Inflammatory macrophage treated with lipopolysaccharide for 4 hours (primary cell): ENCODE measurements at regions not wholly inside any gene's neighbourhood (a gene's known extent, or its start where the extent isn't known, plus 50 kb on each side); places are given as distances from the start of the nearest gene placed in this dataset.
"Not testable (repeated sequence)": the region's sequence is repeated elsewhere in the genome, so short reads cannot be mapped to it uniquely, and the experiment has no call there.

Experiments
- DNase-seq: peaks from one replicate; pipeline ENCODE4 v3.0.0-alpha.2; 2020

DNA sequence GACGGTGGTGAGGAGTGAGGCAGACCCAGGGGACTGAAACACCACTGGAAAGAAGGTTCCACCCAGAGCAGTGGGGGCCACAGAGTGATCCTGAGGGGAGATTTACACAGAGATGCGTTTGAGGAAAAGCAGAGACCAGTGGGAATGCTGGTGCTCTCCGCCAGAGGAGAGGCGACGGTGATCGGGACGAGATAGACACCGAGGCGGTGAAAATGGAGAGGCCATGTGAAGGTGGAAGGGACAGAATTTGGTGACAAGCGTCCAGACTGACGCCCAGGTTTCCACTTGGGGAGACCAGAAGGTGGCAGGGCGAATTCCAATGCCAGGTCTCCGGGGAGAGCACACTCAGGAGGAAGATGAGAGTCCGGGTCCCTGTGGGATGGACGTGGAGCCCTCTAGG is 374.8 kb downstream of the CNTNAP3B start:
- DNase-seq: not testable (repeated sequence)

DNA sequence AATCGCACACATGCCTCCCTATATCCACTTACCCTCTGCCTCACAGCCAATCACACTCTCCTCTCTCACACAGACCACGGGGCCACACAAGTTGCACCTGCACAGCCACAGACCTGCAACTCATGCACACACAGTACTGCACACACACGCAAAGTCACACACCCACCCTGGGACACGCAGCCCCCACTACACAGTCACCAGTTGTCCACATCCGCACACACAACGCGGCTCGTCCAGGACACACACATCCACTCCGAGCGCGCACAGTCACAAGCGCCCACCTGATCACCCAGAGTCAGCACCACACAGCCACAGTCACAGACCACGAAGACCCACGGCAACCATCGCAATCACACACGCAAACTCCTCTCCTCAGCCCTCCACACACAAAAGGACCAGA is 387.3 kb downstream of the CNTNAP3B start:
- not testable (repeated sequence) for DNase-seq

DNA sequence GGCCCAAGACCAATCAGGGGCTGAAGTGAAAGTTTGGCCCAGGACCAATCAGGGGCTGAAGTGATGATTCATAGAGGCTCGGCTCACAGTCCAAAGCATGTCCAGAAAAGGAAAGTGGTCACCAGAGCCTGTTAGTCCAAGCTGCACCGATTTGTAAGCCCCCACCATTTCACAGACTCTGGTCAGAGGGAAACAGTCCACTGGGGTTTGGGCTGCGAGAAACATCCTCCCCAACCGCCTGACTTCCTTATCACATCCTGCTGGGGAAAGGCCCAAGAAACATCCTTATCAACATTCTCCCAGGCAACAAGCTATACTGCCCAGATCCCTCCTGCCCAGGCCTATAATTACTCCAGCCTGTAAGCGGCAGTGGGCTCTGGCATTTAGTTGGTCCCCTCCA is 388.1 kb downstream of the CNTNAP3B start:
- DNase-seq: not testable (repeated sequence)

DNA sequence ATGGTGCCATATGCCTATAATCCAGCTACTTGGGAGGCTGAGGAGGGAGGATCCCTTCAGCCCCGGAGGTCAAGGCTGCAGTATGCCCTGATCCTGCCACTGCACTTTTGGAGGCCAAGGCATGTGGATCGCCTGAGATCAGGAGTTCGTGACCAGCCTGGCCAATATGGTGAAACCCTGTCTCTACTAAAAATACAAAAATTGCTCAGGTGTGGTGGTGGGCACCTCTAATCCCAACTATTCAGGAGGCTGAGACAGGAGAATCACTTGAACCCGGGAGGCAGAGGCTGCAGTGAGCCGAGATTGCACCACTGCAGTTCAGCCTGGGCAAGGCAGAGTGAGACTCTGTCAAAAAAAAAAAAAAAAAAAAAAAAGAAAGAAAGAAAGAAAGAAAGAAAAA is 390.5 kb downstream of the CNTNAP3B start:
- not testable (repeated sequence) for DNase-seq

DNA sequence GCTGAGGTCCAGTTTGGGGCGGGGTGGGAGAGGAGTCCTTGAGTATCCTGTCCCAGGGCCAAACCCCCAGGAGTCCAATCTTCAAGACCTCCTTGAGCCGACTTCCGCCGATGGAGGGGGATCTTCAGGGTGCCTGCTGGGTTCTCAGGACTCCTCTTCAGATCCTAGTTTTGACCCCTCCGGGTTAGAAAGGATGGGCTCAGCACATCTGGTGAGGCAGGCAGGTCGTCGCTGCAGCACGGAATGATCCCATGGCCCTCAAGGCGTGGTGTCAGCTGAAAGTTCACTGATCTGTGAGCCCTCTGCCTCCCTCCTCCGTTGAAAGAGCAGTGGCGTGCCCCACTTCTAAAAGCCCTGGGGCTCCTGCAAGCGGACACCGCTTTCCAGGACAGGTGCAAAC is 430.0 kb downstream of the CNTNAP3B start:
- not testable (repeated sequence) for DNase-seq

DNA sequence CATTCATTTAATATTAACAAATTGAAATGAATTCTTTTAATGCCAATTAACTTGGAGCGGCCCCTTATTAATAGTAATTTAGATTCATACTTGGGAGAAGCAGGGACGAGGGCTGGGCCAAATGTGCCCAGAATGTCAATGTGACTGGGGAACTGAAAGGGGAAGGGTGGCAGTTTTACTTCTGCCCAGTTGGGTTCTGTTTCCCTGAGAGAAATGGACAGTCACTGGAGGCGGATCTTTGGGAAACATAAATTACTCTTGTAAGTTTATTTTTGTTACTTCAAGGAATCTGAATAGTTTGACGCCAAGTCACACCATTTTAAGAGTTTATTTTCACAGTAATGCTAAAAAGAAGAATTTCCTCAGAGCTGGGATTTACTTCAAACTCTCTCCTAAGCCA is 432.1 kb downstream of the CNTNAP3B start:
- DNase-seq: peak; percentile 44

DNA sequence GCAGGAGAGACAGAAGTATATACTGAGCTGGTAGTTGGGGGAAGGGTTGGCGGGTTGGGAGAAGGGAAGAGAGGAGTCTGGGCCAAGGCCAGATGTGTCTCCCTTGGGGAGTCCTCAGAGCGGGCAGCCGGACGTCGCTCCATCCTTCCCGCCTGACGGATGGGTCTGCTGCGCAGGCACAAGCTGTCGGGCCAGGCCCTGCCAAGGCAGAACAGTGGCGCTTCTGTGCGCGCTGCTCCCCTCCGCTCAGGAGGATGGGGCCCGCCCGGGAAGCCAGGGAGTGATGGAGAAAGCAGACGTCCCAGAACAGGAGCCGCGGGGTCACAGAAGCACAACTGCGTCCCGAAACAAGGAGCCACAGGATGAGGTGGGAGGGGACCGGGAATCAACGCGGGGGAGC is 449.9 kb downstream of the CNTNAP3B start:
- not testable (repeated sequence) for DNase-seq

DNA sequence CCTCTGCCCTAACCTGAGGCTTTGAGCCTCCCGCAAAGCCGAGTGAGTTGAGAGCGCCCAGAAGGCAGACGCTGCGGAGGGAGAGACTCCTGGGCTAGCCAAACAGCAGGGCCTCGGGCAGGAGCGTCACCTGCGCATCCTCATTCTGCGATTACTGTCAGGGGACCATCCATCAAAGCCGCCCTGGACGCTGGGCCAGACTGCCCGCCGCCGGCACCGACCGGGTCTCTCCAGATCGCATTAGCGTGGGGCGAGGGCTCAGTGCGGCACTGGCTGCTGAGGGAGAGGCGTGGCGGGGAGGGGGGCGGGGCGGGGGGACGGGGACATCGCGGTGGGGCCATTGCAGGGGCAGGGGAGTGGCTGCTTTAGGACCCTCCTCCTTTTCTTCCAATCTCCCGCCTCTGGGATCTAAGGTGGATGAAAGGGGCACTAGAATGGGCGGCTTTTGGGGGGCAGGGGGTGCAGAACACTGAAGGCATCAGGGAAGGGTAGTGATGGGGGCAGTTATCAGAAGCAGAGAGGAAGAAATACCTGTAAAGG is 465.7 kb downstream of the CNTNAP3B start:
- not testable (repeated sequence) for DNase-seq

DNA sequence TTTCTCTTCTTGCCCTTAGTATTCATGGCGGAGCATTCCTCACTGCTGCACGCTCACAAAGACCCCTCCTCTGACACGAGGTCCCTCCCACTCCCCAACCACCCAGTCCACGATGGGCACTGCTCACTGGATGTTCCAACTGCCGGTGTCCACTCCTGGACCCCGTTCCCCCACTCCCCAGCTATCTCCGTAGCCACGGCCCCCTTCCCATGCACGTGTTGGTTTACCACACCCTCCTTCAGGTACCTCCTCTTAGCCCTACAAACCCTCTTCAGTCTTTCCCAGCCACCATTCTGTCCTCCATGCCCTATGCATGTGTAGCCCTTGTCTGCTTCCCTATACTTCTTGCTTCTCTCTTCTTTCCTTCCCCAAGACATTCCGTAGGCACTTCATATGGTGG is 469.6 kb upstream of the ZNG1F start:
- not testable (repeated sequence) for DNase-seq

DNA sequence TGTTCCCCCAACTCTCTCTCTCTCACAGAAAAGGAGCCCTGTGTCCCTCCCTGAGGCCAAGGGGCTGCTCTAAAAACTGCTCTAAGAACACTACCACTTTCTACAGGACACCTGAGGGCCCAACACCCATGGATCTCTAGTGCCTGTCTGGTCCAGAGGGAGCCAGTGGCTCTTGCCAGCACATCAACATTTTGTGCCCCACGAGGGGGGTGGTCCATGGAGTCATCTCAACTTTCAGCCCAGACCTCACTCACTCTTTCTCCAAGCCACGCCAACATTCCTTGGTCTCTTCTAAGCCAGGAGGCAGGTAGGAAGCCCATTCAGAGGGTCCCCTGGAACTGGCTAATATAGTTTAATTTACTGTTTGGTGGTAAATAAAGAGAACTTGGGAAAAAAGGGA is 469.0 kb upstream of the ZNG1F start:
- DNase-seq: not testable (repeated sequence)

DNA sequence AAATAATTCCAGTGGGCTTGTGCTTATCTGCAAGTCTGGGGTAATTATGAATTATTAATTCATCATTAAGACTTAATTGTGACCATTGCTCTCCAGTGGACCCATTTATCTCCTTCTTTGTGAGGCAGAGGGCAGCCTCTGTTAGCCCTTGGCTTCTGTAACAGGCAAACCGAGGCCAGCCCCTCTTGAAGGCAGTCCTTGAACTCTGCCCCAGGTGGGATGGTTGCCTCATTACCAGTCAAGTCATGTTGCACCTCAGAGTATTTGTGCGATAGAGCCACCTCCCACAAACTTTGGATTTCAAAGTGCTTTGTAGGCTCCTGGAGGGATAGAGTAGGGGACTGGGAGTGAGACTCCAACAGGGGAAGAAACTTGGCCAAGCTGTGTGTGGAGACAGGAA is 468.0 kb upstream of the ZNG1F start:
- DNase-seq: not testable (repeated sequence)

DNA sequence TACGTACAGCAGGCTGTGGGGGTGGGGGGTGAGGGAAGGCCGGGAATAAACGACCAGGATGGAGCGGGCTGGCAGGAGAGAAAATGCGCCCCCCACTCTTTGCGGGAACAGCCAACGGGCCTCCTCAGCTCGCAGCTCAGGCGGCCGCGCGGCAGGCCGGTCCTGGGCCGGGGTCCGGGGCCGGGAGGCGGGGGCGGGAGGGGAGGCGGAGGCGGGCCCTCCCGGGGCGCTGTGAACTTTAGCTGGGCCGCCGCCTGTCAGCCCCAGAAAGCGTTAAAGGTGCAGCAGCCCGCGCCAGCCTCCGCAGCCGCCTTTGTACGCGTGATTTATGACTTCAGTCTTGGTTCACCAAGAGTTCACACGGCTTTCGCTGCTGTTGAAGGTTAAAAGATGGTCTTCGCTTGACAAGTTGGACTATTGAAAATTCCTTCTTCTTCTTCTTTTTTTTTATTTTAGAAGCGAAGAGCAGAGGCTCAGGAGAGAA is 466.0 kb upstream of the ZNG1F start:
- not testable (repeated sequence) for DNase-seq

DNA sequence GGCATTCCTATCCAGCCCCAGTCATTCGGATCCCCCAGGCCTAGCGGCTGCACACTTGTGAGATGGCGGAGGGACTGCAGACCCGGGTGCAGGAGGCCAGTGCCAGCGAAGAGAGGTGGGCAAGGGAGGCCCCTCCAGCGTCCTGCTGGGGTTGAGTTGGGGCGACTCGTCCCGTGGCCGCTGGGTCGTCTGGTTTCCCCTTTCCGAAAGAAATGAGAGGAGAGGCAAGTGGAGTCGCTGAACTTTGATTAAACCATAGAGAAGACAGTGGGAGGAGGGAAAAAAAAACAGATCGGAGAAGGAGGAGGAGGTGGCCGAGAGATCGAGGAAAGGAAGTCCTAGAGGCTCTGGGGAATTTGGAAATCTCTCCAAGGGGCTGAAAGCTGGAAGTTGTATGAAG is 465.2 kb upstream of the ZNG1F start:
- DNase-seq: peak; percentile 1

DNA sequence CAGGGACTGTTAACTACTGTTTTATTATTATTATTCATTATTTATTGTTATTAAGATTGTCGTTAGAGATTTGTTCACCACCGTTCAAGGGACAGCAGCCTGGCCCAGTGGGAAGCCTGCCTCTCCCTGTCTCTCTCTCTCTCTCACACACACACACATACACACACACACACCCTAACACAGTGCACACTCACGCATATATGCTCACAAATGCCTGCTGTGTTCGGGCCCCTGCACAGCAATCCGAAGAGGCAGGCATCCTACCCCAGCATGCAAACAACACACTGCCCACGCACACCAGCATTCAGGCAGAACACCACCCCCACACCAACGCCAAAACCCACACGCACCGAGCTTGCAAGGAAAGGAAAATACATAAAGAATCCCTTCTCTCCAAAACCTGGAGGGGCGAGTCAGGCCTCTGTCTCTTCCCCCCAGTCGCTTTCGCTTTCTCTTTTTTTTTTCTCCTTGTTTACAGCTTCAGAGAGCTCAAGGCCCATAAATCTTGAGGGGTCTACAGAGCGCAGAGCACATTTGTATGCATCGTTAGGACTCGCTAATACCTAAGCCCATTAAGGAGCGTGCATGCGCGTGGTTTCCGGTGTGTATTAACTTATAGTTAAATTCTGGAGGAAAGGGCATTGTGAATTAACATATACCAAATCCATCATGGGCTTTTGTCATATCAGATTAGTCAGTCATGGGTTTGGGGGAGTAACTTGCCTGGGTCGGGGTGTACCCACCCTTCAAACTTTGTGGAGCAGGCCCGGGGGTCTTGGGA is 464.6 kb upstream of the ZNG1F start:
- not testable (repeated sequence) for DNase-seq

DNA sequence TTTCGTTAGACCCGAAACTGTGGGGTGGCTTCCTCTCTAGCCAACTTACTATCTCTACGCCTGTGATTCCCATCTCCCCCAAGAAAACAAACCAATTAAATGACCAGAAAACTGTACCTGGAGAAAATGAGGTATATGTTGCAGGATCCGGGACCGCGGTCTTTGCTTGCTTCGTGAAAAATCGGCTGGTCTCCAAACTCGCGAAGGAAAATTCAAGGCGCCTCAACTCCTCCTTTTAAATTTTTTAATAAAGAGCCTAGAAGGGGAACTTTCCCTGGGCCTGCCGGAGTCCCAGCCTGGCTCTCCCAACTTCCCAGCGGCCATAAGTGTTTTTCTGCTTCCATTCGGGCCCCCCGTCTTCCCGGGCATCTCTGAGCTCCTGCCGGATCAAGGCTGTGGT is 463.7 kb upstream of the ZNG1F start:
- not testable (repeated sequence) for DNase-seq

DNA sequence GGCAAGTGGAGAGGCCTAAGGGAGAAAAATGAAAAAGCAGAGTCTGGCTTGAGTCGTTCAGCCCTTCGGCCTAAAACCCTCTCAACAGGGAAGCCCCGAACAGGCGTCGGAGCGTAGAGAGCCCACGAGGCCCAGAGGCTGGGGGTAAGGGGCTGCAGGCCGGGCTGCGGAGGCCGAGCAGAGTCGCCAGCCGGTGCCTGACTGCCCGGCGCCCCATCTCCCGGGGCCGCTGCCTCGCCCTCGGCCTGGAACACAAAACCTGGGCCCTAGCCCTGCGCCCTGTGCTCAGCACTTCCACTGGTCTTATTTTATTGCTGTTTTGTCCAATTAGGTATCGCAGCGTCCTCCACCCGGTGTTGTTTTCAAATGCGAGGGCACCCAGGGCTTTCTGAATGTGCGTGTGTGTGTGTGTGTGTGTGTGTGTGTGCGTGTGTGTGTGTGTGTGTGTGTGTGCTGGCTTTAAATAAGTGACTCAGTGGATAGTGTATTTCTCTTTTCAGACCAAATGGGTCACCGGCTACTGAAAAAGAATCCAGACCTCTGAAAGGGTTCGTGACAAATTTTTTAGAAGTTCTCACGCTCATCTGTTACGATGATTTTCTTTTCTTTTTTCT is 463.1 kb upstream of the ZNG1F start:
- not testable (repeated sequence) for DNase-seq

DNA sequence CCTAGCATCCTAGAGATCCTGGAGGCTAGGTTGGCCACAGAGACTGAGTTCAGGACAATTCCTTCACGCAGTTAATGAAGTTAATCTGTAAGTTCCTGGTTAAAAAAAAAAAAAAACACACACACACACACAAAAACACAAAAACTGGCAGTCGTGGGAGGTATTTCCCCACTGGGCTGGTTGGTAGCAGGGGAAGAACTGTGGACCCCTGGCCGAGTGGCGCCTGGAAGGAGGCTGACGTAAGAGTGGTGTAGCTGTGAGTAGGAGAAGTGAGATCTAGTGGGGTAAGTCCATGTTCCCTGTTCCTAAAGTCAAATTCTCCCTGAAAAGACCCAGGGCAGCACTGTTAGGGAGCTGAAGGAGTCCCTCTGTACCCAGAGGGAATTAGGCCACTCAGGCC is 461.0 kb upstream of the ZNG1F start:
- not testable (repeated sequence) for DNase-seq

DNA sequence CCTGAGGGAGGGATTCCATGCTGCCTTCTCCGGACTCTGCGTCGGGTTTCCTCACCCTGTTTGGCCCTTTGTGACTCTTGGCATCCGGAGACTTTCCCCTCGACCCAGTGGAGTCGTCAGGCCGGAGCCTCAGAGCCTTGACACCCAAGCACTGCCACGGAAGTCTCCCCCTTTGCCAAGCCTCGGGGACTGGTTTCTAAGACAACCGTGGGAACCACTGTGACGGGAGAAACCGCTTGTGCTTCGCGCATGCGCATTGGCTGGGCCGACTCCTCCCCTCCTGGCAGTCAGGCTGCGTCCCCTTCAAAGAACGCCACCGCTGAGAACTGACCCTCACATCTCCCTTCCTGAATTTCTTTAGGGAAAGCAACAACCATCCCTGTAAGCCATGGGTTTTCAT is 459.4 kb upstream of the ZNG1F start:
- DNase-seq: not testable (repeated sequence)

DNA sequence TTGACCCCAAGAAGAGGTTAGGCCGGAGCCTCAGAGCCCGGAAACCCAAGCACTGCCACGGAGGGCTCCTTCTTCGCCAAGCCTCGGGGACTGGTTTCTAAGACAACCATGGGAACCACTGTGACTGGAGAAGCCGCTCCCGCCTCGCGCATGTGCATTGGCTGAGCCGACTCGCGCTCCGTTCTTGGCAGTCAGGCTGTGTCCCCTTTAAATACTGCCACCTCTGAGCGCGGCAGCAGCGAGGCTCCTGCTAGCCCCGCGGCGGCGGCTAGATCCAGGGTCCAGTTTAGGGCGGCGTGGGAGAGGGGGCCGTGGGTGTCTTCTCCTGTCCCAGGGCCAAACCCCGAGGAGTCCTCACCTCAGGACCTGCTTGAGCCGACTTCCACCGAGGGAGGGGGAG is 457.1 kb upstream of the ZNG1F start:
- not testable (repeated sequence) for DNase-seq

DNA sequence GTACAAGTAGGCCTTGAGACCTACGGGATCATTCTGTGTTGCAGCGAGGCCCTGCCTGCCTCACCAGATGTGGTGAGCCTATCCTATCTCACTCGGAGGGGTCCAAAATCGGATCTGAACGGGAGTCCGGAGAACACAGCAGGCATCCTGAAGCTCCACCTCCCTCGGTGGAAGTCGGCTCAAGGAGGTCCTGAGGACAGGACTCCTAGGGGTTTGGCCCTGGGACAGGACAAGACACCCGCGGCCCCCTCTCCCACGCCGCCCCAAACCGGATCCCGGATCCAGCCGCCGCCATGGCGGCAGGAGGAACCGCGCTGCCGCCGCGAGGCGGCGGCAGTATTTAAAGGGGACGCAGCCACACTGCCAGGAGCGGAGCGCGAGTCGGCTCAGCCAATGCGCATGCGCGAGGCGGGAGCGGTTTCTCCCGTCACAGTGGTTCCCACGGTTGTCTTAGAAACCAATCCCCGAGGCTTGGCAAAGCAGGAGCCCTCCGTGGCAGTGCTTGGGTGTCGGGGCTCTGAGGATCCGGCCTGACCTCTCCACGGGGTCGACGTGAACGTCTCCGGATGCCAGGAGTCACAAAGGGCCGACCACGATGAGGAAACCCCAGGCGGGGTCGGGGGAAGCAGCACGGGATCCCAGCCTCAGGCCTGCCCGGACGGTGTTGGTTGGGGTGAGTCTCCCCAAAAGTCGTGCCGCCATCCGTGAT is 454.6 kb upstream of the ZNG1F start:
- DNase-seq: peak; percentile 77

DNA sequence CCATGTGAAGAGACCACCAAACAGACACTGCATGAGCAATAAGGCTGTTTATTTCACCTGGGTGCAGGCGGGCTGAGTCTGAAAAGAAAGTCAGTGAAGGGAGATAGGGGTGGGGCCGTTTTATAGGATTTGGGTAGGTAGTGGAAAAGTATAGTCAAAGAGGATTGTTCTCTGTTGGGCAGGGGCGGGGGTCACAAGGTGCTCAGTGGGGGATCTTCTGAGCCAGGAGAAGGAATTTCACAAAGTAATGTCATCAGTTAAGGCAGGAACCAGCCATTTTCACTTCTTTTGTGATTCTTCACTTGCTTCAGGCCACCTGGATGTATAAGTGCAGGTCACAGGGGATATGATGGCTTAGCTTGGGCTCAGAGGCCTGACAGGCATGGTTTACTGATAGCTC is 444.6 kb upstream of the ZNG1F start:
- not testable (repeated sequence) for DNase-seq

DNA sequence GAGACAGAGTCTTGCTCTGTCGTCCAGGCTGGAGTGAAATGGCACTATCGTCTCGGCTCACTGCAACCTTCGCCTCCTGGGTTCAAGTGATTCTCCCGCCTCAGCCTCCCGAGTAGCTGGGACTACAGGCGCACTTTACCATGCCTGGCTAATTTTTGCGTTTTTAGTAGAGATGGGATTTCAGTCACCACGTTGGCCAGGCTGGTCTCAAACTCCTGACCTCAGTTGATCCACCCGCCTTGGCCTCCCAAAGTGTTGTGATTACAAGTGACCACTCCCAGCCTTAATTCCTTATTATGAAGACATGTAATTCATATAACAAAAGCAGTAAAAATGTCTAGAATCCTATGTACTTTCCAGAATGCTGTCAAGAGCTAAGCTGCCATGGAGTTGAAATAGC is 434.5 kb upstream of the ZNG1F start:
- not testable (repeated sequence) for DNase-seq

DNA sequence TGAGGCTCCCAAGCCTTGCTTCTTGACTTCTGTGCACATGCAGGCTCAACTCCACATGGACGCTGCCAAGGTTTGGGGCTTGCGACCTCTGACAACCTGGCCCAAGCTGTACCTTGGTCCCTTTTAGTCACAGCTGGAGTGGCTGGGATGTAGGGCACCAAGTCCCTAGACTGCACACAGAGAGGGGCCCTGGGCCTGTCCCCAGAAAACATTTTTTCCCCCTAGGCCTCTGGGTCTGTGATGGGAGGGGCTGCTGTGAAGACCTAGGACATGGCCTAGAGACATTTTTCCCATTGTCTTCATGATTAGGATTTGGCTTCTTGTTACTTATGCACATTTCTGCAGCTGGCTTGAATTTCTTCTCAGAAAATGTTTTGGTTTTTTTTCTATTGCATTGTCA is 430.1 kb upstream of the ZNG1F start:
- DNase-seq: not testable (repeated sequence)
